Stimulated activated CD8-positive, alpha-beta memory T cell treated with anti-CD3 and anti-CD28 coated beads, Interleukin-7, amount 100 ng/mL, for 4 hours (primary cell): ENCODE measurements at regions not wholly inside any gene's neighbourhood (a gene's known extent, or its start where the extent isn't known, plus 50 kb on each side); places are given as distances from the start of the nearest gene placed in this dataset.
"Not testable (repeated sequence)": the region's sequence is repeated elsewhere in the genome, so short reads cannot be mapped to it uniquely, and the experiment has no call there.

ENCODE experiments used
- DNase-seq, 2 donors: peaks; one replicate each; pipeline ENCODE4 v3.0.0-alpha.2; 2020; ENCODE audit warnings: low read depth in 2 of 2

- no peak for DNase-seq
Observed at GRCh38 chr21:14826630-14827029, 238.2 kb downstream of the NRIP1 start.

GRCh38 chr21:14825514-14825974 lies 239.3 kb downstream of the NRIP1 start:
- DNase-seq, result no peak

- DNase-seq, result no peak
Observed at GRCh38 chr21:14824126-14824525, 240.7 kb downstream of the NRIP1 start.

GRCh38 chr21:14817311-14817710 lies 247.5 kb downstream of the NRIP1 start:
- no peak for DNase-seq

- DNase-seq, result no peak
Observed at GRCh38 chr21:14814991-14815390, 249.8 kb downstream of the NRIP1 start.

GRCh38 chr21:14814282-14814681 lies 250.5 kb downstream of the NRIP1 start:
- DNase-seq, result no peak

GRCh38 chr21:14804170-14804569 lies 258.1 kb upstream of the SAMSN1 start:
- DNase-seq, result not testable (repeated sequence)

GRCh38 chr21:14797543-14797942 lies 251.4 kb upstream of the SAMSN1 start:
- no peak for DNase-seq

- DNase-seq, result no peak
Observed at GRCh38 chr21:14787312-14787711, 241.2 kb upstream of the SAMSN1 start.

- DNase-seq, result no peak
Observed at GRCh38 chr21:14785679-14786078, 239.6 kb upstream of the SAMSN1 start.

- peak; percentile 16 to 36 for DNase-seq
Observed at GRCh38 chr21:14773777-14774345, 227.7 kb upstream of the SAMSN1 start.

GRCh38 chr21:14771593-14771992 lies 225.5 kb upstream of the SAMSN1 start:
- no peak for DNase-seq

GRCh38 chr21:14768042-14768441 lies 221.9 kb upstream of the SAMSN1 start:
- DNase-seq, result no peak

- DNase-seq, result no peak
Observed at GRCh38 chr21:14767192-14767852, 221.2 kb upstream of the SAMSN1 start.

GRCh38 chr21:14766241-14766640 lies 220.1 kb upstream of the SAMSN1 start:
- no peak for DNase-seq

GRCh38 chr21:14763695-14764064 lies 217.6 kb upstream of the SAMSN1 start:
- no peak for DNase-seq

- no peak for DNase-seq
Observed at GRCh38 chr21:14762734-14763694, 216.9 kb upstream of the SAMSN1 start.

- no peak for DNase-seq
Observed at GRCh38 chr21:14762327-14762726, 216.2 kb upstream of the SAMSN1 start.

- DNase-seq, result no peak
Observed at GRCh38 chr21:14759285-14759684, 213.2 kb upstream of the SAMSN1 start.

GRCh38 chr21:14758849-14759248 lies 212.7 kb upstream of the SAMSN1 start:
- no peak for DNase-seq

- DNase-seq, result no peak
Observed at GRCh38 chr21:14757533-14758327, 211.6 kb upstream of the SAMSN1 start.

GRCh38 chr21:14755086-14755485 lies 209.0 kb upstream of the SAMSN1 start:
- no peak for DNase-seq
